Tibial nerve (tissue), 4 donors: ENCODE measurements at regions not wholly inside any gene's neighbourhood (a gene's known extent, or its start where the extent isn't known, plus 50 kb on each side); places are given as distances from the start of the nearest gene placed in this dataset.

Experiments
- DNase-seq, 2 donors: peaks; one replicate each; pipeline ENCODE4 v3.0.0-alpha.2; 2019; ENCODE audit warnings: low spot score in 2 of 2
- H3K27ac ChIP-seq, 4 donors: fragments of 200-600 bp; sonication (generic) in 3 of 4; one replicate each; pipeline ENCODE4 v1.5.1; 2017 to 2019; ENCODE audit warnings: mild to moderate bottlenecking in 1 of 4
- H3K27me3 ChIP-seq, 2 donors: fragments of 200-600 bp; sonication (generic) in 1 of 2; one replicate each; pipeline versions ENCODE4 v1.5.1 to v1.6.0; 2017 to 2019
- H3K36me3 ChIP-seq, 3 donors: fragments of 200-600 bp; sonication (generic); one replicate each; pipeline ENCODE4 v1.5.1; 2018 to 2019
- H3K4me1 ChIP-seq, 4 donors: fragments of 200-600 bp; sonication (generic) in 3 of 4; one replicate each; pipeline ENCODE4 v1.5.1; 2017 to 2019
- H3K4me3 ChIP-seq, 4 donors: fragments of 200-600 bp; sonication (generic) in 3 of 4; one replicate each; pipeline ENCODE4 v1.5.1; 2017 to 2019; ENCODE audit warnings: mild to moderate bottlenecking in 1 of 4, moderate library complexity in 1 of 4
- H3K9me3 ChIP-seq, 4 donors: fragments of 200-600 bp; sonication (generic) in 3 of 4; one replicate each; pipeline ENCODE4 v1.5.1; 2017 to 2019
- CTCF ChIP-seq, 5 experiments: fragments of 200-600 bp in 3 of 5; fragments of 450-650 bp in 2 of 5; sonication (generic) in 3 of 5; IDR thresholded peaks; one replicate each; pipeline ENCODE4 v1.5.1; 2016 to 2019; ENCODE audit warnings: antibody characterized with exemption in 5 of 5, mild to moderate bottlenecking in 3 of 5, moderate library complexity in 2 of 5
- EP300 ChIP-seq, 2 donors: sonication (generic); formaldehyde crosslinking; IDR thresholded peaks; one replicate each; pipeline ENCODE4 v1.6.1; 2017; ENCODE audit warnings: antibody characterized with exemption in 2 of 2, mild to moderate bottlenecking in 1 of 2
- POLR2A ChIP-seq, 2 donors: fragments of 450-650 bp; IDR thresholded peaks; one replicate each; pipeline ENCODE4 v1.6.1; 2017; ENCODE audit warnings: antibody characterized with exemption in 2 of 2, mild to moderate bottlenecking in 2 of 2, moderate library complexity in 2 of 2
- WGBS, 2 donors: methylation state at CpG; one replicate each; pipeline ENCODE4 v1.1.5; 2018; 5-methylcytosine and 5-hydroxymethylcytosine counted together

GRCh38 chr2:41432459-41432858 lies 615.4 kb upstream of the PKDCC start:
- Histone ChIP-seq H3K9me3 (peaks cover 0 to 8% (median 2%) of the 10 kb centered on the region in 4 donors), H3K36me3 (no peaks in the 10 kb centered on the region), H3K27ac (no peak overlapping the region), H3K4me3 (no peak overlapping the region), H3K27me3 (no peaks in the 10 kb centered on the region), H3K4me1 (peaks cover 0 to 3% (median 0%) of the 10 kb centered on the region in 4 donors)
- DNase-seq, result no peak
- WGBS, 2 donors, result 95 to 98% methylated on average over 1 of the region's 1 CpG
- TF ChIP-seq CTCF (IDR thresholded peaks at IDR 0.05), result no peak
- TF ChIP-seq POLR2A (IDR thresholded peaks at IDR 0.05), result no peak
- no peak for TF ChIP-seq EP300 (IDR thresholded peaks at IDR 0.05)

- no peaks in the 10 kb centered on the region for H3K36me3 ChIP-seq
- peaks cover 0 to 26% (median 2%) of the 10 kb centered on the region in 4 donors for H3K9me3 ChIP-seq
- H3K27me3 ChIP-seq, result no peaks in the 10 kb centered on the region
- WGBS, 2 donors, result 46 to 57% methylated on average over 3 of the region's 3 CpGs
- no peak for DNase-seq
- no peak overlapping the region for H3K4me3 ChIP-seq
- H3K27ac ChIP-seq, result no peak overlapping the region
- TF ChIP-seq EP300 (IDR thresholded peaks at IDR 0.05), result no peak
- H3K4me1 ChIP-seq, result peaks cover 0 to 3% (median 0%) of the 10 kb centered on the region in 4 donors
Measured at GRCh38 chr2:41434991-41435390, 612.8 kb upstream of the PKDCC start.

- no peaks in the 10 kb centered on the region for H3K27me3 ChIP-seq
- no peak overlapping the region for H3K4me3 ChIP-seq
- H3K9me3 ChIP-seq, result peaks cover 0 to 34% (median 4%) of the 10 kb centered on the region in 4 donors
- no peaks in the 10 kb centered on the region for H3K36me3 ChIP-seq
- no peaks in the 10 kb centered on the region for H3K4me1 ChIP-seq
- TF ChIP-seq POLR2A (IDR thresholded peaks at IDR 0.05) (no peak), EP300 (IDR thresholded peaks at IDR 0.05) (no peak), CTCF (IDR thresholded peaks at IDR 0.05) (no peak)
- no peak overlapping the region for H3K27ac ChIP-seq
- no peak for DNase-seq
Measured at GRCh38 chr2:41441958-41442357, 605.9 kb upstream of the PKDCC start.

GRCh38 chr2:41445865-41446264 lies 602.0 kb upstream of the PKDCC start:
- H3K9me3 ChIP-seq, result peaks cover 0 to 9% (median 0%) of the 10 kb centered on the region in 4 donors
- H3K36me3 ChIP-seq, result no peaks in the 10 kb centered on the region
- no peaks in the 10 kb centered on the region for H3K27me3 ChIP-seq
- no peak overlapping the region for H3K27ac ChIP-seq
- H3K4me1 ChIP-seq, result no peaks in the 10 kb centered on the region
- no peak for TF ChIP-seq CTCF (IDR thresholded peaks at IDR 0.05)
- TF ChIP-seq EP300 (IDR thresholded peaks at IDR 0.05), result no peak
- TF ChIP-seq POLR2A (IDR thresholded peaks at IDR 0.05), result no peak
- DNase-seq, result no peak
- WGBS, 2 donors, result 82% methylated on average over 4 of the region's 4 CpGs
- no peak overlapping the region for H3K4me3 ChIP-seq

- DNase-seq, result no peak
- no peak overlapping the region for H3K27ac ChIP-seq
- H3K4me3 ChIP-seq, result no peak overlapping the region
- no peaks in the 10 kb centered on the region for H3K36me3 ChIP-seq
- WGBS, 2 donors, result 88 to 91% methylated on average over 1 of the region's 1 CpG
- TF ChIP-seq CTCF (IDR thresholded peaks at IDR 0.05) (no peak), EP300 (IDR thresholded peaks at IDR 0.05) (no peak), POLR2A (IDR thresholded peaks at IDR 0.05) (no peak)
- H3K27me3 ChIP-seq, result no peaks in the 10 kb centered on the region
- H3K4me1 ChIP-seq, result no peaks in the 10 kb centered on the region
- H3K9me3 ChIP-seq, result peaks cover 0 to 9% (median 0%) of the 10 kb centered on the region in 4 donors
Measured at GRCh38 chr2:41446266-41446665, 601.6 kb upstream of the PKDCC start.

GRCh38 chr2:41448221-41448620 lies 599.6 kb upstream of the PKDCC start:
- no peak overlapping the region for H3K27ac ChIP-seq
- H3K4me1 ChIP-seq, result no peaks in the 10 kb centered on the region
- no peak for DNase-seq
- no peaks in the 10 kb centered on the region for H3K36me3 ChIP-seq
- H3K27me3 ChIP-seq, result no peaks in the 10 kb centered on the region
- 74 to 79% methylated on average over 1 of the region's 1 CpG for WGBS, 2 donors
- TF ChIP-seq EP300 (IDR thresholded peaks at IDR 0.05) (no peak), POLR2A (IDR thresholded peaks at IDR 0.05) (no peak), CTCF (IDR thresholded peaks at IDR 0.05) (no peak)
- peaks cover 0 to 7% (median 0%) of the 10 kb centered on the region in 4 donors for H3K9me3 ChIP-seq
- no peak overlapping the region for H3K4me3 ChIP-seq
